Osteoblast (primary cell): ENCODE measurements at regions not wholly inside any gene's neighbourhood (a gene's known extent, or its start where the extent isn't known, plus 50 kb on each side); places are given as distances from the start of the nearest gene placed in this dataset.
"Not testable (repeated sequence)": the region's sequence is repeated elsewhere in the genome, so short reads cannot be mapped to it uniquely, and the experiment has no call there.

Experiments used
- DNase-seq: peaks from one replicate; pipeline ENCODE4 v3.0.0; 2011; ENCODE audit warnings: low spot score, mixed read lengths; ENCODE audit not compliant: insufficient read length; ENCODE audit errors: missing footprints
- H2AFZ ChIP-seq: 2 replicates; pipeline ENCODE4 v1.6.0; 2011; ENCODE audit warnings: mild to moderate bottlenecking, low read length
- H3K27ac ChIP-seq: 2 replicates; pipeline ENCODE4 v1.5.1; 2011; ENCODE audit warnings: mild to moderate bottlenecking, low read depth, low read length, moderate library complexity
- H3K27me3 ChIP-seq: 2 replicates; pipeline ENCODE4 v1.6.0; 2012; ENCODE audit warnings: mild to moderate bottlenecking, control low read depth, inconsistent platforms, low read length, moderate library complexity; ENCODE audit not compliant: insufficient read depth
- H3K36me3 ChIP-seq: 2 replicates; pipeline ENCODE4 v1.5.1; 2011; ENCODE audit warnings: mild to moderate bottlenecking, low read length, control low read depth, moderate library complexity; ENCODE audit not compliant: insufficient read depth
- H3K4me1 ChIP-seq: 2 replicates; pipeline ENCODE4 v1.5.1; 2011; ENCODE audit warnings: mild to moderate bottlenecking, low read length, control low read depth, moderate library complexity; ENCODE audit not compliant: insufficient read depth
- H3K4me2 ChIP-seq: 2 replicates; pipeline ENCODE4 v1.6.0; 2011; ENCODE audit warnings: mild to moderate bottlenecking, low read length; ENCODE audit not compliant: insufficient read depth
- H3K4me3 ChIP-seq: fragments of 200-600 bp; sonication (generic); 3 replicates; pipeline ENCODE4 v1.5.1; 2012; ENCODE audit warnings: mild to moderate bottlenecking, low read length, inconsistent platforms; ENCODE audit not compliant: insufficient read depth
- H3K79me2 ChIP-seq: 2 replicates; pipeline ENCODE4 v1.6.0; 2012; ENCODE audit warnings: mild to moderate bottlenecking, low read length, control low read depth, inconsistent platforms; ENCODE audit not compliant: insufficient read depth
- H3K9me3 ChIP-seq: 2 replicates; pipeline ENCODE4 v1.5.1; 2011; ENCODE audit warnings: low read depth, low read length, control low read depth
- H4K20me1 ChIP-seq: 2 replicates; pipeline ENCODE4 v1.6.0; 2012; ENCODE audit warnings: mild to moderate bottlenecking, low read length, control low read depth; ENCODE audit not compliant: insufficient read depth
- CTCF ChIP-seq: IDR thresholded peaks from 2 replicates; pipeline ENCODE4 v1.5.1; 2011; ENCODE audit warnings: mild to moderate bottlenecking, low read depth, low read length, moderate library complexity; ENCODE audit errors: extremely low read depth

GRCh38 chr2:234558642-234559041 lies 61.8 kb upstream of the ARL4C start:
- Histone ChIP-seq H3K27me3 (no peaks in the 10 kb centered on the region), H4K20me1 (no peaks in the 10 kb centered on the region), H2AFZ (no peak overlapping the region), H3K36me3 (no peaks in the 10 kb centered on the region), H3K27ac (no peak overlapping the region), H3K4me1 (peaks cover 6% of the 10 kb centered on the region), H3K9me3 (no peaks in the 10 kb centered on the region), H3K79me2 (no peaks in the 10 kb centered on the region), H3K4me2 (no peak overlapping the region), H3K4me3 (no peak overlapping the region)
- no peak for DNase-seq
- TF ChIP-seq CTCF, result peak; percentile 28

- Histone ChIP-seq H3K36me3 (no peaks in the 10 kb centered on the region), H4K20me1 (no peaks in the 10 kb centered on the region), H3K9me3 (no peaks in the 10 kb centered on the region), H3K4me2 (no peak overlapping the region), H2AFZ (no peak overlapping the region), H3K79me2 (no peaks in the 10 kb centered on the region), H3K27ac (no peak overlapping the region), H3K4me1 (peaks cover 6% of the 10 kb centered on the region), H3K27me3 (no peaks in the 10 kb centered on the region), H3K4me3 (no peak overlapping the region)
- peak; percentile 88 for DNase-seq
- TF ChIP-seq CTCF, result no peak
Measured at GRCh38 chr2:234556848-234557573, 60.1 kb upstream of the ARL4C start.

- H3K79me2 ChIP-seq, result no peaks in the 10 kb centered on the region
- DNase-seq, result peak; percentile 84
- no peak for TF ChIP-seq CTCF
Measured at GRCh38 chr2:234555616-234556249, 58.9 kb upstream of the ARL4C start.

GRCh38 chr2:234555161-234555560 lies 58.3 kb upstream of the ARL4C start:
- H4K20me1 ChIP-seq, result no peaks in the 10 kb centered on the region
- no peaks in the 10 kb centered on the region for H3K36me3 ChIP-seq
- no peak overlapping the region for H3K4me3 ChIP-seq
- no peaks in the 10 kb centered on the region for H3K9me3 ChIP-seq
- H3K4me1 ChIP-seq, result peaks cover 16% of the 10 kb centered on the region
- no peak overlapping the region for H2AFZ ChIP-seq
- H3K4me2 ChIP-seq, result no peak overlapping the region
- TF ChIP-seq CTCF, result no peak
- no peaks in the 10 kb centered on the region for H3K79me2 ChIP-seq
- no peaks in the 10 kb centered on the region for H3K27me3 ChIP-seq
- H3K27ac ChIP-seq, result no peak overlapping the region
- no peak for DNase-seq

More at GRCh38 chr2:234555616-234556249, 58.9 kb upstream of the ARL4C start:
- Histone ChIP-seq H4K20me1 (no peaks in the 10 kb centered on the region), H3K4me1 (peaks cover 10% of the 10 kb centered on the region), H2AFZ (no peak overlapping the region), H3K27me3 (no peaks in the 10 kb centered on the region), H3K9me3 (no peaks in the 10 kb centered on the region), H3K36me3 (no peaks in the 10 kb centered on the region), H3K4me2 (no peak overlapping the region), H3K4me3 (no peak overlapping the region), H3K27ac (no peak overlapping the region)

GRCh38 chr2:234553223-234553622 lies 56.3 kb upstream of the ARL4C start:
- not testable (repeated sequence) for H3K9me3 ChIP-seq, H2AFZ ChIP-seq, H4K20me1 ChIP-seq, H3K79me2 ChIP-seq, H3K27me3 ChIP-seq, H3K4me2 ChIP-seq, H3K27ac ChIP-seq, H3K36me3 ChIP-seq, DNase-seq, H3K4me3 ChIP-seq
- H3K4me1 ChIP-seq, result peaks cover 22% of the 10 kb centered on the region
